ENCODE measurements at regions not wholly inside any gene's neighbourhood (a gene's known extent, or its start where the extent isn't known, plus 50 kb on each side); places are given as distances from the start of the nearest gene placed in this dataset.

- Mint-ChIP-seq H3K27me3 (ENCODE audit: low read depth) (no peaks in the 10 kb centered on the region), H3K4me3 (no peak overlapping the region), H3K4me1 (no peaks in the 10 kb centered on the region), H3K9me3 (no peaks in the 10 kb centered on the region), H3K36me3 (ENCODE audit: low read depth) (no peaks in the 10 kb centered on the region), H3K27ac (ENCODE audit: unreplicated experiment) (no peak overlapping the region)
- DNase-seq (ENCODE audit: low read depth, low spot score): no peak
- TF ChIP-seq CTCF (conservative IDR thresholded peaks at IDR 0.05): no peak
These were observed 79.1 kb upstream of the GALNT2 start for GRCh38 chr1:229987953-229988352.

- TF ChIP-seq CTCF (conservative IDR thresholded peaks at IDR 0.05): no peak
- Mint-ChIP-seq H3K36me3 (ENCODE audit: low read depth) (no peaks in the 10 kb centered on the region), H3K4me3 (no peak overlapping the region), H3K27ac (ENCODE audit: unreplicated experiment) (no peak overlapping the region), H3K27me3 (ENCODE audit: low read depth) (no peaks in the 10 kb centered on the region), H3K4me1 (no peaks in the 10 kb centered on the region), H3K9me3 (no peaks in the 10 kb centered on the region)
- DNase-seq (ENCODE audit: low read depth, low spot score): no peak
These were observed 78.5 kb upstream of the GALNT2 start for GRCh38 chr1:229988534-229988933.

GRCh38 chr1:229989591-229990248, 77.3 kb upstream of the GALNT2 start:
- Mint-ChIP-seq H3K36me3 (ENCODE audit: low read depth) (no peaks in the 10 kb centered on the region), H3K27me3 (ENCODE audit: low read depth) (no peaks in the 10 kb centered on the region), H3K4me3 (no peak overlapping the region), H3K4me1 (no peaks in the 10 kb centered on the region), H3K27ac (ENCODE audit: unreplicated experiment) (no peak overlapping the region), H3K9me3 (no peaks in the 10 kb centered on the region)
- DNase-seq (ENCODE audit: low read depth, low spot score): no peak
- TF ChIP-seq CTCF (conservative IDR thresholded peaks at IDR 0.05): no peak

- H3K4me3 Mint-ChIP-seq: no peak overlapping the region
- no peak for DNase-seq (ENCODE audit: low read depth, low spot score)
These were observed 76.7 kb upstream of the GALNT2 start for GRCh38 chr1:229990326-229990725.

GRCh38 chr1:229991104-229991513, 75.9 kb upstream of the GALNT2 start:
- no peak for TF ChIP-seq CTCF (conservative IDR thresholded peaks at IDR 0.05)
- H3K4me1 Mint-ChIP-seq: no peaks in the 10 kb centered on the region
- H3K27me3 Mint-ChIP-seq (ENCODE audit: low read depth): no peaks in the 10 kb centered on the region
- H3K36me3 Mint-ChIP-seq (ENCODE audit: low read depth): no peaks in the 10 kb centered on the region
- no peak for DNase-seq (ENCODE audit: low read depth, low spot score)
- no peak overlapping the region for H3K4me3 Mint-ChIP-seq
- no peak overlapping the region for H3K27ac Mint-ChIP-seq (ENCODE audit: unreplicated experiment)
- no peaks in the 10 kb centered on the region for H3K9me3 Mint-ChIP-seq

More at GRCh38 chr1:229990326-229990725, 76.7 kb upstream of the GALNT2 start:
- no peaks in the 10 kb centered on the region for H3K4me1 Mint-ChIP-seq
- no peaks in the 10 kb centered on the region for H3K9me3 Mint-ChIP-seq
- no peaks in the 10 kb centered on the region for H3K36me3 Mint-ChIP-seq (ENCODE audit: low read depth)
- H3K27me3 Mint-ChIP-seq (ENCODE audit: low read depth): no peaks in the 10 kb centered on the region
- TF ChIP-seq CTCF (conservative IDR thresholded peaks at IDR 0.05): no peak
- no peak overlapping the region for H3K27ac Mint-ChIP-seq (ENCODE audit: unreplicated experiment)

Measured in neural crest cell (in vitro differentiated cells).